NCI-H345 treated with DMSO at 0.1 percent for 48 hours (cell line): ENCODE measurements at regions not wholly inside any gene's neighbourhood (a gene's known extent, or its start where the extent isn't known, plus 50 kb on each side); places are given as distances from the start of the nearest gene placed in this dataset.

ENCODE experiments used
- DNase-seq: peaks from one replicate; lab custom pipeline; 2025; ENCODE audit not compliant: unreplicated experiment; lab: John Stamatoyannopoulos, UW

DNA sequence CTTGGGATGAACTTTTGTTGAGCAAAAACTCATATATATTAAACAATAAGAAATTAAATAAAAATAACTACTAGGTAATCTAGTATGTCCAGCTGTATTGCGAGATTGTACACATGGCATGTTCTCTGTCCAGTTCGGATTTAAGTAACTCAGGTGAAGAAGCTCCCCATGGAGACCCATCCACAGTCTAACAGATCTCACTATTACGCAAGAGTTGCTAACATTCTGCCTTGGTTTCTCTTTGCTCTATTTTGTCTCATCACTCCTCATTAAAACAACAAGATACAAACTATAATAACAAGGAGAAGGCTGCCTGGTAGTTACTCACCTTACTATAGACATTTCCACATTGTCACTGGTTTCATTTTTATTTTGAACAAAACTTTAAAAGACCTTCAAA lies 1372.3 kb upstream of the CELF2 start:
- DNase-seq: no peak

GRCh38 chr10:9645928-9646600 lies 1371.6 kb upstream of the CELF2 start:
- DNase-seq: no peak

DNA sequence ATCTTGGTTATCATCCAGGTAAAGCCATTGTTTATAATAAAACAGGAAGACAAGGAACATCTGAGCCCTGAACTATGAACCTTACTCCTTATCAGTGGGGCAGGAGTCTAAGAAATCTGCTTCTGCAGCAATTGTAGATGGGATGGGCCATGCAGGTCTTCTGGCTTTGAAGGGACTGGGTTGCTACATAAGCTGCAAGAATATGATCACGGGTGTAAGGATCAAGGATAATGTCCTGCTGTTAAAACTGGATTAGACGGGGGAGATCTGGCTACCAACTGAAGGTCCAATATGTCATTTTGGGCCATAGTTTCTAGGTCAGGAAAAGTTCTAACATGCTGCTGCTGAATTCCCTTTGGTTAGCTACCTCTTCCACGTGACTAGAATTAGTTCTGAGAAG lies 1363.4 kb upstream of the CELF2 start:
- DNase-seq: no peak

- no peak for DNase-seq
Measured at GRCh38 chr10:9656386-9656785, 1361.3 kb upstream of the CELF2 start.

- DNase-seq: no peak
Measured at GRCh38 chr10:9656996-9657395, 1360.7 kb upstream of the CELF2 start.

GRCh38 chr10:9657530-9657929 lies 1360.1 kb upstream of the CELF2 start:
- DNase-seq: no peak

DNA sequence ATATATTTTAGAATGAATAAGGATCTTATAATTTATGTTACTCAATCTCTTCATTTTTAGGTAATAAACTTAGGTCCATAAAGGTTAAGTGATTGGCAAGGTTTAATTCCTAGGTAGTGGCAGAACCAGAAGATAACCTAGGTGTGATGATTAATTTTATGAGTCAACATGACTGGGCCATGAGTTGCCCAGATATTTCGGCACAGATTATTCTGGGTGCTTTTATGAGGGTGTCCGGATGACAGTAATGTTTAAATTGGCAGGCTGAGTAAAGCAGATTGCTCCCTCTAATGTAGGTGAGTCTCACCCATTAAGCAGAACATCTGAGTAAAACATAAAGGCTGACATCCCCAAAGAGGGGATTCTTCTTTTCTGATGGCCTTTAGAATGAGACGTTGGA lies 1349.3 kb upstream of the CELF2 start:
- no peak for DNase-seq

DNA sequence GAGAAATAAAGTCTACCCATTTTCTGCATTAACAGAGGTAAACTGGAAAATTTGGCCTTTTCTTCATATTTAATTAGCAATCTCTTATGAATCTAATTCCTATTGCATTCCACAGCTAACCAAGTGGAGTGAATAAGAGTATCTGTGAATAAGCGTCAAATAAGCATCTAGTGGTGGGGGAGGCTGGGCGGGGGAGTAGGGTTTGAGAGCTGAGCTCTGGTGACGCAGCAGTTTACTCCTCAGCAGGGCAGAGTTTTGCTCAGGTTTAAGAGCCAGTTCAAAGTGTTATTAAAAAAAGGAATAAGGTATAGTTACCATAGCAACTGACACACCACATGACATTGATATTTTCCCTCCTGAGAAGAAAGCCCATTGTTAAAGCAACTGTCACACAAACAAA lies 1346.8 kb upstream of the CELF2 start:
- no peak for DNase-seq

GRCh38 chr10:9681655-9682054 lies 1336.0 kb upstream of the CELF2 start:
- DNase-seq: no peak

DNA sequence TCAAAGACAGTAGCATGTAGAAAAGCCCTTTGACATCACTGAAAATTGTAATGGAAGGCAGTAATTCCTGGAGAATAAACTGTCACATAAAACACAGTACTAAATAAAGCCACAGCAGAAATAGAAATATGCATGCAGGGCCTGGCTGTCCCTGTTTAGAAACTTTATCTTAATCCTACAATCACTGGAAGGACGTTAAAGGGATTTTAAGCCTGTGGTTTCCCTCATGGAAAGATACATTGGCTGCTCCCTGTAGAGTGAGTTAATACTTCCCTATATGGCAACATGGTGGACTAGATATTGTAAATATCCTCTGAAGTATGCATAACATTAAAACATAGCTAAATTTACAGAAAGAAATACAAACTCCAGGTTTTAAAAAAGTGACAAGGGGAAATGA lies 1334.9 kb upstream of the CELF2 start:
- DNase-seq: no peak

DNA sequence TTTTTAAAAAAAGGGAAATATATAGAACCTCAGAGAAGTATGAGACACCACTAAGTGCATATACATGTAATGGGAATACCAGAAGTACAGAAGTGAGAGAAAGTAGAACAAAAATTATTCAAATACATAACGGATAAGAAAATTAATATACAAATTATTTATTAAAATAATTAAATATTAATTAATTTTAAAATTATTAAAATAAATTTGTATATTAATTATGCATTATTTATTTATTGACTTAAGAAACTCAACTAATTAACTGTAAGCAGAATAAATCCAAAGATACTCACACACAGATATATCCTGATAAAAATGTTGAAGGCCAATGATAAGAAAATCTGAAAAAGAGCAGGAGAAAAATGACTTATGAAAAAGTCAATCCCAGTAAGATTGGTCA lies 1333.5 kb upstream of the CELF2 start:
- DNase-seq: no peak

DNA sequence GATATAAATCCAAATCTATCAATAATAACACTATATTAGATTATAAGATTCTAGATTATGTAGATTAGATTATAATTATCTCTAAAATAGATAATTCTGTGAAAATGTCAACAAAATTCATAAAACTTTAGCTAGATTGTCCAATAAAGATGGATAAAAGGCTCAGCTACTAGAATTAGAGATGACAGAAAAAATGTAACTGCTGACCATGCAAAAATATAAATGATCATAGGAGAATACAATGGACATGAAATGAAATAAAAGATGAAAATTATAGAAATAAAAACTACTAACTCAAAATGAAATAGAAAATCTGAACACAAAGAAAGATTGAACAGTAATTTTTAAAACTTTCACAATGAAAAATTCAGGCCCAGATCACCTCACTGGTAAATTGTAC lies 1332.1 kb upstream of the CELF2 start:
- DNase-seq: no peak

GRCh38 chr10:9688711-9689110 lies 1329.0 kb upstream of the CELF2 start:
- no peak for DNase-seq

GRCh38 chr10:9707216-9707615 lies 1310.5 kb upstream of the CELF2 start:
- DNase-seq: no peak

DNA sequence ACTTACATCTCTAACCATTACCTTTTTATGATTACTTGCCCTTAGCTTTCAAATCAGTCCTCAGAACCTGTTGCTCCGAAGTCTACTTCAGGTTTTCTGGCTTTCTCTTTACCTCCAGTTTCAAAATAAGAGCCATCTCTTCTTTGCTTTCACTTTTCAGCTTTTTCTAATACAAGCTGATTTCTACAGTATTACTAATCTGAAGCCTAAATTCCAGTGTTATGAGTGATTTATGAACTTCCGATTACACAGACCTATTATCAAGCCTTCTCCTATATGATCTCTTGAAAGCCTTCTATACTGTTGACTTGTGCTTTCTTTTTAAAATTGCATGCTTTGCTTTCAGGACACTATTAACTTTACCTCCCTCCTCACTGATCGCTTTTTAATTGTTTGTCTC lies 1307.8 kb upstream of the CELF2 start:
- DNase-seq: no peak

GRCh38 chr10:9712393-9712792 lies 1305.3 kb upstream of the CELF2 start:
- no peak for DNase-seq

- no peak for DNase-seq
Measured at GRCh38 chr10:9719246-9719645, 1298.4 kb upstream of the CELF2 start.

- no peak for DNase-seq
Measured at GRCh38 chr10:9733766-9734165, 1283.9 kb upstream of the CELF2 start.

- DNase-seq: no peak
Measured at GRCh38 chr10:9734218-9734617, 1283.5 kb upstream of the CELF2 start.

GRCh38 chr10:9735731-9736130 lies 1281.9 kb upstream of the CELF2 start:
- no peak for DNase-seq

GRCh38 chr10:9743639-9744038 lies 1274.0 kb upstream of the CELF2 start:
- no peak for DNase-seq

- no peak for DNase-seq
Measured at GRCh38 chr10:9745158-9745557, 1272.5 kb upstream of the CELF2 start.

DNA sequence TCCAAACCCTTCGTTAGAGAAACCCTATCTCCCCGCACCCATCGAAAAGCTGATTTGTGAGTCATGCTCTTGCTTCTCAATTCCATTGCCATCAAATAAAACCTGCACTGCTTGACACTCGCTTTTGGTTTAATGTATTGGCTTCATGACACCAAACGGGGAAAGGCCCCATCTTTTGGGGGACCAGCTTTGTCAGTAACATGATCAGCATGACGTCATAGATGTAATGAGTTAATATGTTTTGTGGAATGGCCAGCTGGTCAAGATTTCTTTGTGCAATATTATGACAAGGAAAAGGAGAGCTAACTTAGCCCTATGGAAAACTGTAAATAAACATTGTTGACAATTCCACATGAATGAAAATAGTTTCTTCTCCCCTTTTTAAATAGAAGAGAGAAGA lies 1260.5 kb upstream of the CELF2 start:
- no peak for DNase-seq

- DNase-seq: no peak
Measured at GRCh38 chr10:9759596-9759995, 1258.1 kb upstream of the CELF2 start.
